ENCODE measurements at regions not wholly inside any gene's neighbourhood (a gene's known extent, or its start where the extent isn't known, plus 50 kb on each side); places are given as distances from the start of the nearest gene placed in this dataset.

DNA sequence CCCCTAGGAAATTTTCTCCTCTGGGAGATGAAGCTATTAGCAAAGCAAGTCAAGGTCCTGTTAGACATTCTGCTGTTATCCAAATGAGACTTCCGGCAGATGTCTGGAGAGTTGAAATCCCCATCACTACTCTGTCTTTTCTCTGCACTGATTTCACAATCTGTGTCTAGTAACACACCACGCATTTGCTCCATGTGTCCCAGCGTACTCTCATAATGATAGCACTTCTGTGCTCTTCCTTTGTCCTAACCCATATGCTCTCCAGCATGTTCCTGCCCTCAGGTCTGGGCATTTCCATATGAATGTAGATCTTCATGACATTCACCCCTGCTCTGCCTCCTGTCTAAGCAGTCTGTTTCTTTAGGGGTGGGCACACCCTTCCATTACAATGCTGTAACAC lies 1949.0 kb upstream of the WWC1 start:
- TF ChIP-seq, protein P1, sequence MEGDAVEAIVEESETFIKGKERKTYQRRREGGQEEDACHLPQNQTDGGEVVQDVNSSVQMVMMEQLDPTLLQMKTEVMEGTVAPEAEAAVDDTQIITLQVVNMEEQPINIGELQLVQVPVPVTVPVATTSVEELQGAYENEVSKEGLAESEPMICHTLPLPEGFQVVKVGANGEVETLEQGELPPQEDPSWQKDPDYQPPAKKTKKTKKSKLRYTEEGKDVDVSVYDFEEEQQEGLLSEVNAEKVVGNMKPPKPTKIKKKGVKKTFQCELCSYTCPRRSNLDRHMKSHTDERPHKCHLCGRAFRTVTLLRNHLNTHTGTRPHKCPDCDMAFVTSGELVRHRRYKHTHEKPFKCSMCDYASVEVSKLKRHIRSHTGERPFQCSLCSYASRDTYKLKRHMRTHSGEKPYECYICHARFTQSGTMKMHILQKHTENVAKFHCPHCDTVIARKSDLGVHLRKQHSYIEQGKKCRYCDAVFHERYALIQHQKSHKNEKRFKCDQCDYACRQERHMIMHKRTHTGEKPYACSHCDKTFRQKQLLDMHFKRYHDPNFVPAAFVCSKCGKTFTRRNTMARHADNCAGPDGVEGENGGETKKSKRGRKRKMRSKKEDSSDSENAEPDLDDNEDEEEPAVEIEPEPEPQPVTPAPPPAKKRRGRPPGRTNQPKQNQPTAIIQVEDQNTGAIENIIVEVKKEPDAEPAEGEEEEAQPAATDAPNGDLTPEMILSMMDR (IDR thresholded peaks at IDR 0.05): no peak
- no peak for TF ChIP-seq POLR2A (IDR thresholded peaks at IDR 0.05)
